Astrocyte (in vitro differentiated cells and primary cell): ENCODE measurements at regions not wholly inside any gene's neighbourhood (a gene's known extent, or its start where the extent isn't known, plus 50 kb on each side); places are given as distances from the start of the nearest gene placed in this dataset.

Experiments
- DNase-seq: peaks from one replicate; pipeline ENCODE4 v3.0.0-alpha.2; 2010; ENCODE audit warnings: low read depth
- FAIRE-seq: peaks from 2 replicates; lab custom pipeline; 2011; peaks lifted over from hg19 to GRCh38; lab: Jason Lieb, UNC
- H2AFZ ChIP-seq: 2 replicates; pipeline ENCODE4 v1.6.0; 2012; ENCODE audit warnings: low read depth, low read length, inconsistent platforms
- H3K27ac ChIP-seq: 2 replicates; pipeline ENCODE4 v1.5.1; 2011; ENCODE audit warnings: low read depth, low read length, inconsistent platforms
- H3K27me3 ChIP-seq: 2 replicates; pipeline ENCODE4 v1.6.0; 2011; ENCODE audit warnings: low read length, inconsistent platforms; ENCODE audit not compliant: insufficient read depth
- H3K36me3 ChIP-seq: 2 replicates; pipeline ENCODE4 v1.5.1; 2011; ENCODE audit warnings: low read length, inconsistent platforms; ENCODE audit not compliant: insufficient read depth
- H3K4me1 ChIP-seq: 2 replicates; pipeline ENCODE4 v1.5.1; 2011; ENCODE audit warnings: low read length, inconsistent platforms; ENCODE audit not compliant: insufficient read depth
- H3K4me2 ChIP-seq: 2 replicates; pipeline ENCODE4 v1.6.0; 2012; ENCODE audit warnings: low read length, inconsistent platforms
- H3K4me3 ChIP-seq: 2 replicates; pipeline ENCODE4 v1.5.1; 2011; ENCODE audit warnings: low read depth, mild to moderate bottlenecking, low read length, inconsistent platforms; ENCODE audit not compliant: insufficient read depth
- H3K79me2 ChIP-seq: 2 replicates; pipeline ENCODE4 v1.6.0; 2012; ENCODE audit warnings: mild to moderate bottlenecking, low read length, inconsistent platforms; ENCODE audit not compliant: insufficient read depth
- H3K9ac ChIP-seq: 2 replicates; pipeline ENCODE4 v1.6.0; 2012; ENCODE audit warnings: mild to moderate bottlenecking, low read length, inconsistent platforms
- H3K9me3 ChIP-seq: 2 replicates; pipeline ENCODE4 v1.5.1; 2012; ENCODE audit warnings: low read depth, mild to moderate bottlenecking, low read length, inconsistent platforms; ENCODE audit not compliant: insufficient read depth
- H4K20me1 ChIP-seq: 2 replicates; pipeline ENCODE4 v1.6.0; 2012; ENCODE audit warnings: low read length, inconsistent platforms; ENCODE audit not compliant: insufficient read depth
- H3K27ac Mint-ChIP-seq: one replicate; pipeline ENCODE4 v1.8.0; 2021; ENCODE audit warnings: mild to moderate bottlenecking, mixed read lengths; ENCODE audit not compliant: unreplicated experiment
- H3K27me3 Mint-ChIP-seq: one replicate; pipeline ENCODE4 v1.8.0; 2021; ENCODE audit warnings: low read depth, mixed read lengths; ENCODE audit not compliant: unreplicated experiment
- H3K36me3 Mint-ChIP-seq: one replicate; pipeline ENCODE4 v1.8.0; 2021; ENCODE audit warnings: low read depth, mixed read lengths; ENCODE audit not compliant: unreplicated experiment
- H3K4me1 Mint-ChIP-seq: one replicate; pipeline ENCODE4 v1.8.0; 2021; ENCODE audit warnings: low read depth, mixed read lengths; ENCODE audit not compliant: unreplicated experiment
- H3K4me3 Mint-ChIP-seq: one replicate; pipeline ENCODE4 v1.8.0; 2021; ENCODE audit warnings: mild to moderate bottlenecking, moderate library complexity, mixed read lengths; ENCODE audit not compliant: unreplicated experiment
- H3K9me3 Mint-ChIP-seq: one replicate; pipeline ENCODE4 v1.8.0; 2021; ENCODE audit warnings: mild to moderate bottlenecking, mixed read lengths; ENCODE audit not compliant: unreplicated experiment
- CTCF ChIP-seq: IDR thresholded peaks from 2 replicates; pipeline ENCODE4 v1.5.1; 2011; ENCODE audit warnings: low read depth, mild to moderate bottlenecking, inconsistent platforms, low read length, moderate library complexity; ENCODE audit not compliant: insufficient read depth
- EZH2 ChIP-seq: IDR thresholded peaks from 2 replicates; pipeline ENCODE4 v1.6.1; 2012; ENCODE audit warnings: mild to moderate bottlenecking, low read length, inconsistent platforms; ENCODE audit not compliant: insufficient read depth

DNA sequence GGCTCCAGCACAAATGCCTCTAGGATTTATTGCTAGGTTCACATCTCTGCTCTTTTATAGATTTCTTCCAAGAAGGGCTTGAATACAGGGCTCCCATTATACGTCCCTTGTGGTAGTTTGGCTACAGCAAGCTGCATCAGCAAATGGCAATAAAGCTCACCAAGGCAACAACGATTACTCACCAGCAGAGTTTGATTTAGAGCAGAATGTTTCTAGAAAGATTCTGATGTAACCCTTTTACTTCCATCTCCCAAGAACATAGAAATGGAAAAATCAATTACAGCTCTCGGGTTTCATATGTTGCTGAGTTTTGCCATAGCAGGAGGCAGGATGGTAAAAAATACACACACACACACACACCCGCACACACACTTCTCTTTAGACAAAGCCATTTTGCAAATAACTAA lies 124.2 kb upstream of the TNPO1 start:
- Mint-ChIP-seq H3K4me1 (no peaks in the 10 kb centered on the region), H3K36me3 (no peaks in the 10 kb centered on the region), H3K27ac (no peak overlapping the region), H3K4me3 (no peak overlapping the region), H3K27me3 (peaks cover 6% of the 10 kb centered on the region), H3K9me3 (no peaks in the 10 kb centered on the region)
- Histone ChIP-seq H2AFZ (no peak overlapping the region), H4K20me1 (no peaks in the 10 kb centered on the region), H3K27me3 (no peaks in the 10 kb centered on the region), H3K27ac (no peak overlapping the region), H3K4me1 (no peaks in the 10 kb centered on the region), H3K4me3 (no peak overlapping the region), H3K9me3 (no peaks in the 10 kb centered on the region), H3K9ac (no peak overlapping the region), H3K4me2 (no peak overlapping the region), H3K79me2 (no peaks in the 10 kb centered on the region), H3K36me3 (no peaks in the 10 kb centered on the region)
- DNase-seq (no peak), FAIRE-seq (no peak)
- no peak for TF ChIP-seq EZH2

DNA sequence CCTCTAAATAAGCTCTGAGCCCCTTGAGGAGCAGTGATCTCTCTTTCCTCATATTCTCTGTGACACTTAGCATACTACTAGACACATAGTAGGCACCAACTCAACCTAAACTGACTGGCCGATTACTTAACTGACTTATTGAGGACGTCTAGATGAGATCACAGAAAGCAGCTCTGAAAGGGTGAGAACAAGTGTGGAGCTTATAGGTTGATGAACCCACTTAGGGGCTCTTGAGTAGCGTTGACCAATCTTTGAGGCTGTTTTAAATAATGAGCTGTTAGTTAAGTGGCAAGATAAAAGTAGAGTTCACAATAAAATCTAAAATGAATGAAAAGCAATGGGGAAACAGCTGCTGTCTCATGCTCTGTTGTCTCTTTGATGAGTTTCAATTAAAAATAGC lies 124.7 kb upstream of the TNPO1 start:
- Histone ChIP-seq H3K4me2 (no peak overlapping the region), H2AFZ (no peak overlapping the region), H3K36me3 (no peaks in the 10 kb centered on the region), H4K20me1 (no peaks in the 10 kb centered on the region), H3K4me3 (no peak overlapping the region), H3K27ac (no peak overlapping the region), H3K79me2 (no peaks in the 10 kb centered on the region), H3K4me1 (no peaks in the 10 kb centered on the region), H3K27me3 (no peaks in the 10 kb centered on the region), H3K9me3 (no peaks in the 10 kb centered on the region), H3K9ac (no peak overlapping the region)
- Mint-ChIP-seq H3K4me1 (no peaks in the 10 kb centered on the region), H3K27me3 (peaks cover 6% of the 10 kb centered on the region), H3K36me3 (no peaks in the 10 kb centered on the region), H3K4me3 (no peak overlapping the region), H3K9me3 (no peaks in the 10 kb centered on the region), H3K27ac (no peak overlapping the region)
- no peak for TF ChIP-seq EZH2
- no peak for TF ChIP-seq CTCF
- DNase-seq (no peak), FAIRE-seq (no peak)

DNA sequence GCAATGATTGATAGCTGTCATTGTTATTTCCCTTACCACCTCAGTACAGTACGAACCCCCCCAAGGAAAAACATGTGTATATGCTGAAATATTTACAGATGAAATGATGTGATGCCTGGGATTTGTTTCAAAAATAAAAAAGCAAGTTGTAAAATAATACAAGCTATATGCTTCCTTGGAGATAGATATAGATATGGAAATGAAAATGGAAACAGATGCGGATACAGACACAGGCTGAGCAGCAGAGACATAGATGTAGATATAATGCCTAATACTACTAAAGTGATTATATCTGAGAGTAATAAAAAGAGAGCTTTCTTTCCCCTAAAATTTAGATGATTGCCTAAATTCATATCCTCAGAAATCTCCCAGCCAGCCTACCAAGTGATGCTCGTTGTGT lies 127.5 kb upstream of the TNPO1 start:
- no peak for FAIRE-seq
- H3K4me3 ChIP-seq, result no peak overlapping the region
- no peak overlapping the region for H3K4me2 ChIP-seq
- H3K27ac Mint-ChIP-seq, result no peak overlapping the region
- H3K9me3 Mint-ChIP-seq, result peaks cover 2% of the 10 kb centered on the region
- H3K4me1 ChIP-seq, result no peaks in the 10 kb centered on the region
- H3K4me3 Mint-ChIP-seq, result no peak overlapping the region
- H3K36me3 Mint-ChIP-seq, result no peaks in the 10 kb centered on the region
- no peak for DNase-seq
- H2AFZ ChIP-seq, result no peak overlapping the region
- peaks cover 6% of the 10 kb centered on the region for H3K27me3 Mint-ChIP-seq
- TF ChIP-seq CTCF, result no peak
- no peak for TF ChIP-seq EZH2
- H3K9ac ChIP-seq, result no peak overlapping the region
- no peaks in the 10 kb centered on the region for H4K20me1 ChIP-seq
- no peaks in the 10 kb centered on the region for H3K27me3 ChIP-seq
- no peaks in the 10 kb centered on the region for H3K4me1 Mint-ChIP-seq
- no peaks in the 10 kb centered on the region for H3K36me3 ChIP-seq
- no peaks in the 10 kb centered on the region for H3K79me2 ChIP-seq
- H3K27ac ChIP-seq, result no peak overlapping the region
- H3K9me3 ChIP-seq, result no peaks in the 10 kb centered on the region
